IMR-90 (cell line): ENCODE measurements at regions not wholly inside any gene's neighbourhood (a gene's known extent, or its start where the extent isn't known, plus 50 kb on each side); places are given as distances from the start of the nearest gene placed in this dataset.

Experiments used
- ATAC-seq: fragments of 200-7000 bp; cut with Tn5 transposase; 2 replicates; pipeline ENCODE4 v1.9.1; 2020; ENCODE audit warnings: low read depth, mild to moderate bottlenecking, moderate library complexity
- BruUV-seq: library from RNA; stranded (reverse); fragments of 400-500 nt; replicated peaks from 2 replicates; lab custom pipeline; 2021; lab: Mats Ljungman, UMichigan
- CTCF ChIA-PET: fragments of 300-600 bp; formaldehyde crosslinking; extraction: SDS; loops from one replicate; lab custom pipeline; 2021; ENCODE audit warnings: antibody characterized with exemption; lab: Yijun Ruan, JAX
- POLR2A ChIA-PET: fragments of 300-600 bp; sonication (Branson Sonifier 250); formaldehyde crosslinking; loops from one replicate; lab custom pipeline; 2022; ENCODE audit warnings: antibody characterized with exemption; ENCODE audit not compliant: unreplicated experiment; lab: Charles Lee
- DNase-seq: peaks from one replicate; pipeline ENCODE4 v3.0.0; 2013
- H2AFZ ChIP-seq: replicated peaks from 2 replicates; pipeline ENCODE3; 2013; ENCODE audit warnings: low read length, mild to moderate bottlenecking; ENCODE audit not compliant: poor library complexity
- H2AK5ac ChIP-seq: 2 replicates; pipeline ENCODE4 v1.6.1; 2013; ENCODE audit warnings: low read depth, low read length, inconsistent platforms
- H2AK9ac ChIP-seq: replicated peaks from 2 replicates; pipeline ENCODE3; 2013; ENCODE audit warnings: mild to moderate bottlenecking, low read depth, low read length, moderate library complexity; ENCODE audit not compliant: poor library complexity
- H2BK120ac ChIP-seq: 2 replicates; pipeline ENCODE4 v1.6.1; 2013; ENCODE audit warnings: low read depth, low read length, inconsistent platforms
- H2BK15ac ChIP-seq: 3 replicates; pipeline ENCODE4 v1.6.1; 2013; ENCODE audit warnings: low read depth, low read length, inconsistent platforms
- H2BK20ac ChIP-seq: 2 replicates; pipeline ENCODE4 v1.6.1; 2013; ENCODE audit warnings: low read depth, mild to moderate bottlenecking, inconsistent platforms, low read length, moderate library complexity
- H2BK5ac ChIP-seq: 2 replicates; pipeline ENCODE4 v1.6.1; 2013; ENCODE audit warnings: mild to moderate bottlenecking, low read depth, low read length, inconsistent platforms; ENCODE audit not compliant: poor library complexity, severe bottlenecking
- H3K14ac ChIP-seq: replicated peaks from 2 replicates; pipeline ENCODE4 v1.6.1; 2013; ENCODE audit warnings: low read depth, low read length, inconsistent platforms
- H3K18ac ChIP-seq: 2 replicates; pipeline ENCODE4 v1.6.1; 2013; ENCODE audit warnings: low read depth, low read length, control low read depth
- H3K23ac ChIP-seq: 2 replicates; pipeline ENCODE4 v1.6.1; 2013; ENCODE audit warnings: low read depth, low read length, inconsistent platforms
- H3K27ac ChIP-seq: 2 replicates; pipeline ENCODE4 v1.5.1; 2013; ENCODE audit warnings: mild to moderate bottlenecking, control low read depth, low read length; ENCODE audit not compliant: insufficient read depth
- H3K27me3 ChIP-seq: 2 replicates; pipeline ENCODE4 v1.6.1; 2013; ENCODE audit warnings: low read length; ENCODE audit not compliant: control insufficient read depth, insufficient read depth
- H3K36me3 ChIP-seq: 2 replicates; pipeline ENCODE4 v1.6.1; 2013; ENCODE audit warnings: low read length, mixed read lengths; ENCODE audit not compliant: control insufficient read depth, insufficient read depth
- H3K4ac ChIP-seq: 2 replicates; pipeline ENCODE4 v1.6.1; 2013; ENCODE audit warnings: low read depth, low read length, inconsistent platforms
- H3K4me1 ChIP-seq: 2 replicates; pipeline ENCODE4 v1.6.1; 2013; ENCODE audit warnings: low read length, mixed read lengths; ENCODE audit not compliant: control insufficient read depth, insufficient read depth
- H3K4me2 ChIP-seq: 2 replicates; pipeline ENCODE4 v1.6.1; 2013; ENCODE audit warnings: low read depth, mild to moderate bottlenecking, control low read depth, low read length, moderate library complexity
- H3K4me3 ChIP-seq: 2 replicates; pipeline ENCODE4 v1.5.1; 2013; ENCODE audit warnings: low read depth, mild to moderate bottlenecking, control low read depth, low read length, moderate library complexity; ENCODE audit not compliant: insufficient read depth
- H3K56ac ChIP-seq: 2 replicates; pipeline ENCODE4 v1.6.1; 2013; ENCODE audit warnings: low read length, inconsistent platforms; ENCODE audit not compliant: insufficient read depth; ENCODE audit errors: extremely low read depth
- H3K79me1 ChIP-seq, 2 experiments: 2 replicates each; pipeline ENCODE4 v1.6.1; 2013; ENCODE audit warnings: low read length in 2 of 2, inconsistent platforms in 1 of 2, low read depth in 1 of 2
- H3K9ac ChIP-seq: 2 replicates; pipeline ENCODE4 v1.6.1; 2013; ENCODE audit warnings: low read depth, low read length, control low read depth
- H3K9me1 ChIP-seq: 2 replicates; pipeline ENCODE4 v1.6.1; 2013; ENCODE audit warnings: low read length, inconsistent platforms; ENCODE audit not compliant: insufficient read depth
- H3K9me3 ChIP-seq: 2 replicates; pipeline ENCODE4 v1.6.1; 2013; ENCODE audit warnings: low read length; ENCODE audit not compliant: control insufficient read depth, insufficient read depth
- H4K20me1 ChIP-seq: 2 replicates; pipeline ENCODE4 v1.6.1; 2013; ENCODE audit warnings: low read length, inconsistent platforms; ENCODE audit not compliant: insufficient read depth
- H4K5ac ChIP-seq: 2 replicates; pipeline ENCODE4 v1.6.1; 2013; ENCODE audit warnings: mild to moderate bottlenecking, low read depth, low read length, control low read depth
- H4K8ac ChIP-seq, 2 experiments: 2 replicates each; pipeline ENCODE4 v1.6.1; 2013; ENCODE audit warnings: low read depth in 2 of 2, low read length in 2 of 2, control low read depth in 1 of 2, inconsistent platforms in 1 of 2
- H4K91ac ChIP-seq: 2 replicates; pipeline ENCODE4 v1.6.1; 2013; ENCODE audit warnings: low read depth, low read length, inconsistent platforms; ENCODE audit not compliant: insufficient read depth
- BHLHE40 ChIP-seq: fragments of 150-350 bp; IDR thresholded peaks from 2 replicates; pipeline ENCODE4 v1.6.1; 2016; ENCODE audit warnings: mild to moderate bottlenecking, low read depth, low read length
- CHD1 ChIP-seq: IDR thresholded peaks from 2 replicates; pipeline ENCODE4 v1.6.1; 2012; ENCODE audit warnings: low read depth, low read length, improper control_type of control experiment
- FOS ChIP-seq: fragments of 150-350 bp; IDR thresholded peaks from 2 replicates; pipeline ENCODE4 v1.6.1; 2016; ENCODE audit warnings: low read depth, low read length
- MXI1 ChIP-seq: IDR thresholded peaks from 2 replicates; pipeline ENCODE4 v1.6.1; 2012; ENCODE audit warnings: low read depth, mild to moderate bottlenecking, low read length, moderate library complexity, borderline replicate concordance
- POLR2A ChIP-seq: IDR thresholded peaks from 2 replicates; pipeline ENCODE4 v1.6.1; 2012; ENCODE audit warnings: mild to moderate bottlenecking, low read depth, low read length
- RAD21 ChIP-seq: IDR thresholded peaks from 2 replicates; pipeline ENCODE4 v1.6.1; 2012; ENCODE audit warnings: low read length, improper control_type of control experiment
- SMC3 ChIP-seq: fragments of 150-350 bp; IDR thresholded peaks from 2 replicates; pipeline ENCODE4 v1.6.1; 2016; ENCODE audit warnings: low read depth, mild to moderate bottlenecking, antibody characterized with exemption, low read length, moderate library complexity
- USF2 ChIP-seq: fragments of 150-350 bp; IDR thresholded peaks from 2 replicates; pipeline ENCODE4 v1.6.1; 2017; ENCODE audit warnings: mild to moderate bottlenecking, antibody characterized with exemption, low read length, low read depth
- WGBS, 2 experiments: methylation state at CpG; one replicate each; pipeline versions ENCODE4 v1.1.5 to v1.1.7; 2013; ENCODE audit warnings: missing lambda C conversion rate in 2 of 2; ENCODE audit not compliant: insufficient read length in 1 of 2; ENCODE audit errors: extremely low coverage in 2 of 2; 5-methylcytosine and 5-hydroxymethylcytosine counted together
- dilution Hi-C: fragments of 300-500 bp; cut with HindIII; formaldehyde crosslinking; loops from one replicate; pipeline ENCODE4 v1.14.3; 2018; ENCODE audit warnings: low sequenced_read_pairs; ENCODE audit not compliant: unreplicated experiment
- in situ Hi-C: fragments of 300-500 bp; cut with MboI; formaldehyde crosslinking; loops from 3 replicates; pipeline ENCODE4 v1.14.3; 2019; ENCODE audit warnings: low sequenced_read_pairs, inconsistent platforms, mixed read lengths
- intact Hi-C: fragments of 100-400 bp; cut with micrococcal nuclease; formaldehyde crosslinking; loops from 2 replicates; pipeline ENCODE4 v1.10.0; 2022

GRCh38 chr10:53064614-53065013 lies 292.0 kb upstream of the MBL2 start:
- no peak overlapping the region for H2BK120ac ChIP-seq
- WGBS, 2 experiments = no CpG with 5 or more reads among the region's 2 CpGs
- no peak overlapping the region for H4K91ac ChIP-seq
- no peak for ATAC-seq
- H3K9me1 ChIP-seq = no peaks in the 10 kb centered on the region
- POLR2A ChIA-PET = no interaction called here
- no peak overlapping the region for H2BK5ac ChIP-seq
- no peak overlapping the region for H3K18ac ChIP-seq
- in situ Hi-C loops (no loop called here), dilution Hi-C loops (no loop called here), intact Hi-C loops (no loop called here)
- H2BK15ac ChIP-seq = no peak overlapping the region
- H3K79me1 ChIP-seq = no peaks in the 10 kb centered on the region
- no peak overlapping the region for H3K27ac ChIP-seq
- no peak overlapping the region for H2BK20ac ChIP-seq
- H4K5ac ChIP-seq = no peak overlapping the region
- H3K23ac ChIP-seq = no peak overlapping the region
- H3K4me3 ChIP-seq = no peak overlapping the region
- no peak overlapping the region for H2AK9ac ChIP-seq
- H4K8ac ChIP-seq = no peak overlapping the region
- TF ChIP-seq SMC3 (no peak), MXI1 (no peak), USF2 (no peak), CHD1 (no peak), POLR2A (no peak), RAD21 (no peak), FOS (no peak), BHLHE40 (no peak)
- H3K4me2 ChIP-seq = no peak overlapping the region
- H3K9me3 ChIP-seq = no peaks in the 10 kb centered on the region
- H3K9ac ChIP-seq = no peak overlapping the region
- DNase-seq = no peak
- H4K20me1 ChIP-seq = no peaks in the 10 kb centered on the region
- H3K56ac ChIP-seq = no peak overlapping the region
- H3K4me1 ChIP-seq = no peaks in the 10 kb centered on the region
- H3K4ac ChIP-seq = no peak overlapping the region
- no peak overlapping the region for H2AK5ac ChIP-seq
- BruUV-seq = no TSS peak
- no peak overlapping the region for H2AFZ ChIP-seq
- no peaks in the 10 kb centered on the region for H3K27me3 ChIP-seq
- CTCF ChIA-PET = no interaction called here
- no peaks in the 10 kb centered on the region for H3K36me3 ChIP-seq
- H3K14ac ChIP-seq = no peak overlapping the region
